Colonic mucosa (tissue), 4 donors: ENCODE measurements at regions not wholly inside any gene's neighbourhood (a gene's known extent, or its start where the extent isn't known, plus 50 kb on each side); places are given as distances from the start of the nearest gene placed in this dataset.

Source experiments
- DNase-seq: peaks from one replicate; pipeline ENCODE4 v3.0.0-alpha.2; 2020
- H3K27ac ChIP-seq: fragments of 200-600 bp; one replicate; pipeline ENCODE4 v1.8.0; 2021
- H3K27me3 ChIP-seq: fragments of 200-600 bp; one replicate; pipeline ENCODE4 v1.8.0; 2021
- H3K36me3 ChIP-seq: fragments of 200-600 bp; one replicate; pipeline ENCODE4 v1.8.0; 2021
- H3K4me1 ChIP-seq: fragments of 200-600 bp; one replicate; pipeline ENCODE4 v1.8.0; 2021; ENCODE audit warnings: mild to moderate bottlenecking
- H3K4me3 ChIP-seq: fragments of 200-600 bp; one replicate; pipeline ENCODE4 v1.8.0; 2021
- H3K9ac ChIP-seq, 2 donors: one replicate each; pipeline ENCODE4 v1.7.0; 2013; ENCODE audit warnings: control low read depth in 2 of 2, low read depth in 2 of 2, low read length in 2 of 2
- H3K9me3 ChIP-seq: fragments of 200-600 bp; one replicate; pipeline ENCODE4 v1.8.0; 2021
- intact Hi-C: fragments of 100-400 bp; cut with DNase I; formaldehyde crosslinking; loops from one replicate; pipeline ENCODE4 v1.14.1; 2022
- TF ChIP-seq, protein P1 (sequence below): fragments of 200-600 bp; IDR thresholded peaks from one replicate; pipeline ENCODE4 v1.8.0; 2022; ENCODE audit warnings: antibody characterized with exemption, mild to moderate bottlenecking
- donor health status: healthy.
- donor health status: DM: no; HTN: no; CAD: no.
- donor health status: DM: no; HTN: no; CAD: no.

DNA sequence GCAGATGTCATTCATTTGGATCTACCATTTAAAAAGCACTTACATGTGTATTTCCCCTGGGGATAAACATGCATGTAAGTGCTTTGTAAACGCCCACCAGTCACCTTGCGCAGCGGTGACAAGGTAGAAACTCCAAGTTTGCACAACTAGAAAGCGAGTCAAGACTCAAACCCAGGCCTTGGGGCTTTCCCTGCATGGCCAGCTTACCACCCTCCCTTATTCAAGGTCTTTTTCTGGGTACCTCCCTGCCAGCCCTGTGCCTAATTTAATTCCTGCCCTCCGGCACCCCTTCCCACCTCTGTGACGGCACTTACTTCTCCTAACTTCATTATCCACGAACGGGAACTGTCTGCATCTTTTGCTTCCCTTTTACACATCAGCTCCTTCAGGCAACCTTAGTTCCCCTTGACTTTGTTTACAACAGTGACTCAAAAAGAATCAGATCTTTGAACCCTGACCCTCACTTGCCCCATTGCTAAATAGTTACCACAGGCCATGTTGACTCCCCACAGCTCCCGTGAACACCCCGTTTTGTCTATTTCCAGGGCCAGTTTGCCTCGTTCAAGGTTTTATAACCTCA, 138.3 kb upstream of the ETS2 start:
- no peak overlapping the region for H3K27ac ChIP-seq
- intact Hi-C loops: no loop called here

DNA sequence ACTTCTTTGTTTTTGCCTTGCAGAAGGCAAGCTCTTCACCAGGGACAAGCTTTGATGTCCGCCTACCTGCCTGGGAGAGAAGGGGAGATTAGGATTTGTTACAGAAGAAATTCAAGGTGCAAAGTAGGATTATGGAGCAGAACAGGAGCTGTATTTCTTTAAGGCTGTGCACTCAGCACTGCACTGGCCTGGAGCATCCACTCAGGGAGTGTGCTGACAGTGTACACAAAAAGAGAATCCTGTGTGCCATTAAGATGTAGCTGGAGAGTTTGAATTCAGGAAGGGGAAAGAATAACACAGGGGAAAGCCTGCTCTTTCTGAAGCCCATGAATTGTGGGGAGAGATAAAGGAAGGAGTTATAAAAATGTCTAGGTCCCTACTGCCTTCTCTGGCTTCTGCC, 137.7 kb upstream of the ETS2 start:
- Histone ChIP-seq H3K36me3 (no peaks in the 10 kb centered on the region), H3K27ac (no peak overlapping the region), H3K4me3 (no peak overlapping the region), H3K27me3 (no peaks in the 10 kb centered on the region), H3K9ac (no peak overlapping the region), H3K4me1 (no peaks in the 10 kb centered on the region), H3K9me3 (no peaks in the 10 kb centered on the region)
- no peak for DNase-seq
- TF ChIP-seq, protein P1, sequence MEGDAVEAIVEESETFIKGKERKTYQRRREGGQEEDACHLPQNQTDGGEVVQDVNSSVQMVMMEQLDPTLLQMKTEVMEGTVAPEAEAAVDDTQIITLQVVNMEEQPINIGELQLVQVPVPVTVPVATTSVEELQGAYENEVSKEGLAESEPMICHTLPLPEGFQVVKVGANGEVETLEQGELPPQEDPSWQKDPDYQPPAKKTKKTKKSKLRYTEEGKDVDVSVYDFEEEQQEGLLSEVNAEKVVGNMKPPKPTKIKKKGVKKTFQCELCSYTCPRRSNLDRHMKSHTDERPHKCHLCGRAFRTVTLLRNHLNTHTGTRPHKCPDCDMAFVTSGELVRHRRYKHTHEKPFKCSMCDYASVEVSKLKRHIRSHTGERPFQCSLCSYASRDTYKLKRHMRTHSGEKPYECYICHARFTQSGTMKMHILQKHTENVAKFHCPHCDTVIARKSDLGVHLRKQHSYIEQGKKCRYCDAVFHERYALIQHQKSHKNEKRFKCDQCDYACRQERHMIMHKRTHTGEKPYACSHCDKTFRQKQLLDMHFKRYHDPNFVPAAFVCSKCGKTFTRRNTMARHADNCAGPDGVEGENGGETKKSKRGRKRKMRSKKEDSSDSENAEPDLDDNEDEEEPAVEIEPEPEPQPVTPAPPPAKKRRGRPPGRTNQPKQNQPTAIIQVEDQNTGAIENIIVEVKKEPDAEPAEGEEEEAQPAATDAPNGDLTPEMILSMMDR: no peak
- intact Hi-C loops: no loop called here

More for the DNA sequence above, 138.3 kb upstream of the ETS2 start:
- H3K4me1 ChIP-seq: no peaks in the 10 kb centered on the region
- DNase-seq: no peak
- TF ChIP-seq, protein P1: no peak
- H3K27me3 ChIP-seq: no peaks in the 10 kb centered on the region
- H3K9me3 ChIP-seq: no peaks in the 10 kb centered on the region
- H3K4me3 ChIP-seq: no peak overlapping the region
- H3K36me3 ChIP-seq: no peaks in the 10 kb centered on the region
- H3K9ac ChIP-seq: no peak overlapping the region

DNA sequence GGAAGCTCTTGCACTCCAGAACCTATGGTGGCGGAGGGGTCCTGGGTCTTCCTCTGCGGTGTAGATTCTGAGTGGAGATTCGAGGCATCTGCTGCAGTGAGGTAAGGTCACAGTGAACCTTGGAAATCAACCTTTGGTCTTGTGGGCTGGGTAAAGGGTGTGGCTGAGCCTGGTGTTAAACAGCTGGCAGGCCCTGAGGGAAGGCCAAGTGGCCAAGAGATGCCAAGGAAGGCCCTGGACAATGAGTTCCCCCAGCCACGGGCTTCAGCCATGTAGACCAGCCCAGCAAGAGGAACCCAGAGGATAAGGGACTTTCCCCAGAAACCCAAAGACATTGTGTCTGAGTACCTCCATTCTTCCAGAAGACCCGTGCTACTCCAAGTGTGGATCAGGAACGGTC, 137.2 kb upstream of the ETS2 start:
- Histone ChIP-seq H3K4me1 (no peaks in the 10 kb centered on the region), H3K4me3 (no peak overlapping the region), H3K36me3 (no peaks in the 10 kb centered on the region), H3K9me3 (no peaks in the 10 kb centered on the region), H3K27me3 (no peaks in the 10 kb centered on the region), H3K27ac (no peak overlapping the region), H3K9ac (no peak overlapping the region)
- TF ChIP-seq, protein P1: no peak
- intact Hi-C loops: no loop called here
- DNase-seq: peak; percentile 66

DNA sequence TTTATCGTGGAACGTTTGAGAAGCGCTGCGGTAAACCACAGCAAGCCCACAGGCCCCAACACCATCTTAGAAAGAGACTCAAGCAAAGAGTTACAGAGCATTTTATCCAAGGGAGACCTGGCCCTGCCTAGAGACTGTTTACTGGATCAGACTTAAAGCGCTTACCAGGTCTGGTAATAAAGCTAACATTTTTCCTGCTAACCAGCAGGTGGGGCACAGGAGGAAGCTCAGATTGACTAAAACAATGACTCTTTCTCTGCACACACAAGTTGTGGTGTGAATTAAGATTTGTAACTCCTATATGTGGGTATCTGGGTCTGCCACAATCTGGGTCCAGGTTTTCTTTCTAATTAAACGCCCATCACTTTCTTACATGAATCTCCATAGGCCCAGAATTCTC, 136.5 kb upstream of the ETS2 start:
- peak; percentile 39 for DNase-seq
- TF ChIP-seq, protein P1: peak; percentile 24
- intact Hi-C loops: no loop called here

DNA sequence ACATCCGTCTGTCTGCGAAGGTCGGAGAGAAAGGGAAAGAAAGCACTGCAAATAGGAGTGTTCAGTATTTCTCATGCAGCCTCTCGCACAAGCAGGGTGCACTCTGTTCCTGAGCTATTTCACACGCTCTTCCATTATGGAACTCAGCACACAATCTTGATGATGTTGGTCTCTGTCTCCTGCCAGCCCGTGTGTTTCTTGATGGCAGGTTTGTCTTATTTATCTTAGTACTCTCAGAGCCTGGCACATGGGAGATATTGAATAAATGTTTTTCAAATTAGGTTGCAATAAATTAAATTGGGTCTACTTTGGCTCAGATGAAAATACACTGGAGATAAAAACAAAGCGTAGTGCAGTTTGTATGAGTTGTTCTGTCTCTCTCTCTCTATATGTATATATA, 134.9 kb upstream of the ETS2 start:
- no peaks in the 10 kb centered on the region for H3K4me1 ChIP-seq
- no peak for DNase-seq
- no peak overlapping the region for H3K9ac ChIP-seq
- H3K9me3 ChIP-seq: no peaks in the 10 kb centered on the region
- no peaks in the 10 kb centered on the region for H3K27me3 ChIP-seq
- no peaks in the 10 kb centered on the region for H3K36me3 ChIP-seq
- intact Hi-C loops: no loop called here
- no peak overlapping the region for H3K27ac ChIP-seq
- no peak overlapping the region for H3K4me3 ChIP-seq
- TF ChIP-seq, protein P1: no peak

More for the DNA sequence above, 136.5 kb upstream of the ETS2 start:
- no peak overlapping the region for H3K27ac ChIP-seq
- H3K9ac ChIP-seq: no peak overlapping the region
- no peaks in the 10 kb centered on the region for H3K27me3 ChIP-seq
- no peaks in the 10 kb centered on the region for H3K9me3 ChIP-seq
- no peaks in the 10 kb centered on the region for H3K4me1 ChIP-seq
- H3K36me3 ChIP-seq: no peaks in the 10 kb centered on the region
- H3K4me3 ChIP-seq: no peak overlapping the region
